BLaER1 (cell line): ENCODE measurements at regions not wholly inside any gene's neighbourhood (a gene's known extent, or its start where the extent isn't known, plus 50 kb on each side); places are given as distances from the start of the nearest gene placed in this dataset.

Source experiments
- H3K27ac ChIP-seq: shearing (Covaris generic); formaldehyde crosslinking; 2 replicates; pipeline ENCODE4 v1.8.1; 2022
- H3K27me3 ChIP-seq: shearing (Covaris generic); formaldehyde crosslinking; 2 replicates; pipeline ENCODE4 v1.8.1; 2022
- H3K36me3 ChIP-seq: shearing (Covaris generic); formaldehyde crosslinking; 2 replicates; pipeline ENCODE4 v1.8.1; 2022
- H3K4me1 ChIP-seq: shearing (Covaris generic); formaldehyde crosslinking; 2 replicates; pipeline ENCODE4 v1.8.1; 2022
- H3K4me2 ChIP-seq: shearing (Covaris generic); formaldehyde crosslinking; 2 replicates; pipeline ENCODE4 v1.8.1; 2022
- H3K4me3 ChIP-seq: shearing (Covaris generic); formaldehyde crosslinking; 2 replicates; pipeline ENCODE4 v1.8.1; 2022
- H3K9ac ChIP-seq: shearing (Covaris generic); formaldehyde crosslinking; 2 replicates; pipeline ENCODE4 v1.8.1; 2022
- H3K9me3 ChIP-seq: shearing (Covaris generic); formaldehyde crosslinking; 2 replicates; pipeline ENCODE4 v1.8.1; 2022
- H4K20me1 ChIP-seq: shearing (Covaris generic); formaldehyde crosslinking; 2 replicates; pipeline ENCODE4 v1.8.1; 2022
- Cebpa-rat ChIP-seq: shearing (Covaris generic); IDR thresholded peaks from 2 replicates; pipeline ENCODE4 v1.8.1; 2022

DNA sequence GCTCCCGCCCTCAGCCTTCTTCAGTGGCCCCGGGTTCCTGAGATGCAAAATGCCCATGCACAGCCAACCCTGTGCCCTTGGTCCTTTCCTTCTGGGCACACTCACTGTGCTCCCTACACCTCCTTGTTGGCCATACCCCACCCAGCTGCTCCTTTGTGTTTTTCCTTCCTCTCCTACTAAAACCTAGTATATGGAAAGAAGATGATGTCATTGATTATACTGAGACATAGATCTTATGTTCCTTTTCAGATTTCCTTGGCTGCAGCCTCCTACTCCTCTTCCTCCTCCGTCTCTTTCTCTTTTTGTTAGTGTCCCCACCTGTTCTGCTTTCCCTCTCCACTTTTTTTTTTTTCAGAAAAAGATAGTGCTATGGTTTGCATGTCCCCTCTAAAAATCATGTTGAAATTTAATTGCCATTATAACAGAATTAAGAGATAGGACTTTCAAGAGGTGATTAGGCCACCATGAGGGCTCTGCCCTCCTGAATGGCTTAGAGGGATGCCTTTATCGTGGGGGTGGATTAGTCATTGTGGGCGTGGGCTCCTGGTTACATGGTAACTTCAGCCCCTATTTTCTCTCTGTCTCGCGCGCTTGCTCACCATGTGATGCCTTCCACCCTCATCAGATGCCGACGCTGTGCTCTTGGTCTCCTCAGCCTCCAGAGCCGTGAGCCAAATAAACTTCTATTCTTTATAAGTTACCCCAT, 254.9 kb upstream of the GATB start:
- no peak for TF ChIP-seq Cebpa-rat
- Histone ChIP-seq H3K4me3 (no peak overlapping the region), H4K20me1 (no peaks in the 10 kb centered on the region), H3K4me1 (peaks cover 37% of the 10 kb centered on the region), H3K27me3 (no peaks in the 10 kb centered on the region), H3K36me3 (peaks cover 7% of the 10 kb centered on the region; the same call in 1 of the 2 replicates), H3K4me2 (no peak overlapping the region), H3K9me3 (peaks cover 25% of the 10 kb centered on the region), H3K27ac (no peak overlapping the region), H3K9ac (no peak overlapping the region)

DNA sequence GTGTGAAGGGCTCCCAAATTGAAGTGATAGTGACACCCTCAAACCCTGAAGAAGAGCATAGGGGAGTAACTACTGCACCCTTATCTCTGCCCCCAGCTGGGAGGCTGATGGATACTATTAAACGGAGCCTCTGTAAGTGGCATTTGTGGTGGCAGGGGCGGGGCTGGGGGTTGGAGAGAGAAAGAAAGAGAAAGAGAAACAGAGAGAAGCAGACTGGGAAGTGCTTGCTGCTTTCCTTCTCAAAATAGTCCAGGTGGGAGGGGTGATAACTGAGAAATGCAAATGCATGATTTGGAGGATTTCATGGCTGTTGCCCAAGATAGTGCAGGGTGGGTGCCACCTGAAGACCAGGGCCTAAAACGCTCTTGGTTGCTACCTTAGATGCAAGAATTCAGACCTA, 253.5 kb upstream of the GATB start:
- H3K4me2 ChIP-seq = peak overlapping the region; percentile 51

DNA sequence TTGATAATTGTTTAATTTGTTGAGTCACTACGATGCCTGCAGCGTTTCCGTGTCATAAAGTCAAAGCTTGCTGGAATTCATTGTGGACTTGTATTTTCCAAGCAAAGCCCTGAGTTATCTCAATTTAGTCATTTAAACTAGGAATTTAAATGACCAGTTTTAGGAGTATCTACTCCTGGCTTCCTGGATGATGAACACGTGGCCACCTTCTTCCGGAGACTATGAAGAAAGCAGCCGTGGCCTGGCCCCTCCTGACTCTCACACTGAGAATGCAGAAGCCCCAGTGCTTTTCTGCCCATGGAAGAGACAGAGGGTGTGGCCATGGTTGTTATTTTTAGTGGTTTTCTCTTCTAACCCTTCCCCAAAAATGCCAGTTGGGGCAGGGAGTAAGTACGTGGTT, 250.7 kb upstream of the GATB start:
- H3K27ac ChIP-seq = no peak overlapping the region
- peaks cover 25% of the 10 kb centered on the region for H3K9me3 ChIP-seq
- no peaks in the 10 kb centered on the region for H3K27me3 ChIP-seq
- H3K9ac ChIP-seq = no peak overlapping the region
- peak overlapping the region; percentile 67 for H3K4me2 ChIP-seq
- H3K4me1 ChIP-seq = peaks cover 60% of the 10 kb centered on the region
- peaks cover 7% of the 10 kb centered on the region; the same call in 1 of the 2 replicates for H3K36me3 ChIP-seq
- H4K20me1 ChIP-seq = no peaks in the 10 kb centered on the region
- TF ChIP-seq Cebpa-rat = no peak
- H3K4me3 ChIP-seq = no peak overlapping the region

More for the DNA sequence above, 253.5 kb upstream of the GATB start:
- Histone ChIP-seq H3K27ac (no peak overlapping the region), H3K27me3 (no peaks in the 10 kb centered on the region), H3K9me3 (peaks cover 25% of the 10 kb centered on the region), H4K20me1 (no peaks in the 10 kb centered on the region), H3K9ac (no peak overlapping the region), H3K4me3 (peak overlapping the region; percentile 21; the same call in 1 of the 2 replicates), H3K4me1 (peaks cover 47% of the 10 kb centered on the region), H3K36me3 (peaks cover 7% of the 10 kb centered on the region; the same call in 1 of the 2 replicates)
- no peak for TF ChIP-seq Cebpa-rat

DNA sequence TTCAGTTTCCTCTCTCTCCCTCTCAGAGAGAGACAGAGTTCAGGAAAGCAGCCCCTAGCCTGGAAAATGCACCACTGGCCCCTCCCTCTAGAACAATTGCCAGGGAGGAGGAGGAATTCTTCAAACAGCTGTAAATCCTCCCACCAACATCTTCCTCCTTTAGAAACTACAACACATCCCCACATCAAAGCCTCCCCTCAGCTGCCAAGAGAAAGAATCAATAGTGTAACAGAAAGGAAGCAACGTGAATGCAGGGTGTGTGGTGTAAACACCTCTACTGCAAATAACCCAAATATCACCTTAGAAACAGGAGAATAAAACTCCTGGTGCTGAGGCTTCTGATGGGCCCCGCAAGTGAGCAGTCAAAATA, 249.9 kb upstream of the GATB start:
- Histone ChIP-seq H3K4me2 (peak overlapping the region; percentile 67), H3K4me3 (no peak overlapping the region), H4K20me1 (no peaks in the 10 kb centered on the region), H3K4me1 (peaks cover 60% of the 10 kb centered on the region), H3K36me3 (peaks cover 7% of the 10 kb centered on the region; the same call in 1 of the 2 replicates), H3K27me3 (no peaks in the 10 kb centered on the region), H3K27ac (no peak overlapping the region), H3K9me3 (peaks cover 25% of the 10 kb centered on the region), H3K9ac (no peak overlapping the region)
- no peak for TF ChIP-seq Cebpa-rat

DNA sequence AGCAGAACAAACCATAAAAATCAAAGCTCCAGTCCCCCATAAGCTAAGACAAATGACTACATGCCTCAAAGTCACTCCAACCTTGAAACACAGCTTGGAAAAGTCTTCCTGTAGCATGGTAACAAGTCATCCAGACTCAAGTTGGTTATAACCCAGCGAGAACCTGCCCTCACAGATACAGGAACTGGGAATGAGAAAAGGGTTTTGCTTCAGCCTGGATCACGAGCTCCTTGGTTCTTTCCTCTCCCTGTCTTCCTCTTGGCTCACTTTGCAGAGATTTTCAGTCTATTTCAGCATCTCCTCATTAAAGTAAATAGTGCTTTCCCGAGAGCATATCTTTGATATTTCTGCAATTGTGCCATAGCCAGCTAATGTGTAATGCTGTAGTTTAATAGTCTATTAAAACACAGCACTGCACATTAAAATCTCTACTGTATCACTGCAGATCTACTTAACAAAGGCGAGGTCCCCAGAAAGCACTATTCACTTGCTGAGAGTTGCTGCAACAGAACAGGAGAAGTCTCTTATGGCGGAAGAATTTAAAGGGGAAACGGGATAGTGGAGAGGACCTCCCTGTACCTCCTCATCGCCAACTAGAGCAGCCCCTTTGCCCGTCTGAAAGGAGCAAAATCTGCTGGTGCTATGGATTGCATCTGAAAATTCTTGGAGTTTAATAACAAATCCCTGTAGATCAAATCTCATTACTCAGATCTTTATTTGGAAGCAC, 249.3 kb upstream of the GATB start:
- peaks cover 56% of the 10 kb centered on the region for H3K4me1 ChIP-seq
- H3K4me2 ChIP-seq = peak overlapping the region; percentile 67
- H3K27me3 ChIP-seq = no peaks in the 10 kb centered on the region
- peaks cover 7% of the 10 kb centered on the region; the same call in 1 of the 2 replicates for H3K36me3 ChIP-seq
- H3K9ac ChIP-seq = no peak overlapping the region
- TF ChIP-seq Cebpa-rat = no peak
- peaks cover 25% of the 10 kb centered on the region for H3K9me3 ChIP-seq
- H4K20me1 ChIP-seq = no peaks in the 10 kb centered on the region
- H3K27ac ChIP-seq = no peak overlapping the region
- no peak overlapping the region for H3K4me3 ChIP-seq

DNA sequence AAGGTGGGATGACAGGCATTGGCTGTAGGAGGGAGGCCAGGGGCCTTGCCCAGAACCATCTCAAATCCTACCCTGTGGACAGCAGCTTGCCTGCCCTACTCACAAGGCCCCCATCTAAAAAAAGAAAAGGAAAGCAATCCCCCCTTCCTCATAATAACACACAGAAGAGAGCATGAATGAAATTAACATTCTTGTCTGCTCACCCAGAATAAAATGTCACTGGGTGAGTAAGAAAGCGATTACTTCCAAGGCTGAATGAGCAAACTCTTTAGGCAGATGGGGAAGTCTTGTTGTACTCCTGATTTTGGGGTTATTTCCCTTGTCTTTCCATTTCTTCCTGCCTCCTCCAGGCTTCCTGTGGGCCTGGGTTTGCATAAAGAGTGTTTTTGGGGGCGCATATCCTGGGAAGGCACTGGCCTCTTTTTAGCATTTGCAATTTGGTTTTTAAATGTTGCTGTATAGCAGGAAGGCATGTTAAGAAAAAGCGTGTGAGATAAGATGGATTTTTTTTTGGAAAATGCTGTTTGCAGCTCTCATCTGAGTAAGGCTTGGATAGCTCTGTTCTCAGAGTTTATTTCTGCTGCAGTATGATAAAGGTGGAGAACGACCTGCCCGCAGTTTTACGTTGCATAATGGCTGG, 248.3 kb upstream of the GATB start:
- H3K27me3 ChIP-seq = no peaks in the 10 kb centered on the region
- H4K20me1 ChIP-seq = no peaks in the 10 kb centered on the region
- no peak overlapping the region for H3K4me3 ChIP-seq
- no peak overlapping the region for H3K27ac ChIP-seq
- H3K9ac ChIP-seq = no peak overlapping the region
- no peak for TF ChIP-seq Cebpa-rat
- H3K4me2 ChIP-seq = no peak overlapping the region
- H3K36me3 ChIP-seq = peaks cover 7% of the 10 kb centered on the region; the same call in 1 of the 2 replicates
- peaks cover 46% of the 10 kb centered on the region for H3K4me1 ChIP-seq
- H3K9me3 ChIP-seq = peaks cover 28% of the 10 kb centered on the region

DNA sequence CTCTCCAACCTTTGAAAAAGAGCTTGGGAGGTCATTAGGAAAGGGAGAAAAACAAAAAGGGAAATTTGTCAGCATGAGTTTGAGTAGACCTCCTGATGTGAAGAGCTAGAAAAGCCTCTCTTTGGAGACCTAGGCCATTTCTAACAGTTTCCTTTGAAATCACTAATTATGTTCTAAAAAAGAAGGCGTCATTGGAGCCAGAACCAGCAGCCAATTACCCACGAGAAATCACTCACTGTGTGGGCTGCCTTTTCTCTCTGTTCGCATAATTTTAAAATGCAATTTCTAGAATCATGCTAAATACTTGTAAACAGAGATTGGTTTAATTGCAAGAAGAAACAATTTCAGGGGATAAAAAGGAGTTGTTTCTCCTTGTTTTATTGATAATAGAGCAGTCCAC, 246.3 kb upstream of the GATB start:
- peaks cover 40% of the 10 kb centered on the region for H3K4me1 ChIP-seq
- no peak overlapping the region for H3K4me2 ChIP-seq
- H3K9ac ChIP-seq = no peak overlapping the region
- TF ChIP-seq Cebpa-rat = no peak
- peaks cover 8% of the 10 kb centered on the region for H3K9me3 ChIP-seq
- no peaks in the 10 kb centered on the region for H3K36me3 ChIP-seq
- no peaks in the 10 kb centered on the region for H3K27me3 ChIP-seq
- H3K27ac ChIP-seq = no peak overlapping the region
- H4K20me1 ChIP-seq = no peaks in the 10 kb centered on the region
- no peak overlapping the region for H3K4me3 ChIP-seq

DNA sequence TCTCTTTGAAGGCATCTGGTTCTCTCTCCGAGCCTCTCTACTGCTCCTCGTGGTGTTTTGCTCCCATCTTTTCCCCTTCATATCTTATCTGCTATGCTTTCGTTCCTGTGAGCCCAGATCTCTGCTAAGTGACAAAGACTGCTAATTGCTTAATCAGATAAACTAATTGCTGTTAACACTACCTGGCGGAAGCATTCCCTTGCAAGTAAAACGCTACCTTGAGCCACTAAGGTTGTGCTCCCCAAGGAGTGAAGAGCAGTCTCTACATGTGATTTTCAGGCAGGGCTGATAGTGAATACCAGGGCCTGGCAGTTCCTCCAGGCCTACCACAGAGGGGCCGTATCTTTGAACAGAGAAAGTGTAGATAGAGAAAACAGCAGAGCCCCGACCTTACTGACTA, 244.0 kb upstream of the GATB start:
- TF ChIP-seq Cebpa-rat = no peak
- no peak overlapping the region for H3K4me2 ChIP-seq
- H3K36me3 ChIP-seq = no peaks in the 10 kb centered on the region
- H3K9ac ChIP-seq = no peak overlapping the region
- peaks cover 19% of the 10 kb centered on the region for H3K4me1 ChIP-seq
- H3K27me3 ChIP-seq = no peaks in the 10 kb centered on the region
- H3K4me3 ChIP-seq = no peak overlapping the region
- H3K9me3 ChIP-seq = peaks cover 4% of the 10 kb centered on the region
- no peak overlapping the region for H3K27ac ChIP-seq
- H4K20me1 ChIP-seq = no peaks in the 10 kb centered on the region

DNA sequence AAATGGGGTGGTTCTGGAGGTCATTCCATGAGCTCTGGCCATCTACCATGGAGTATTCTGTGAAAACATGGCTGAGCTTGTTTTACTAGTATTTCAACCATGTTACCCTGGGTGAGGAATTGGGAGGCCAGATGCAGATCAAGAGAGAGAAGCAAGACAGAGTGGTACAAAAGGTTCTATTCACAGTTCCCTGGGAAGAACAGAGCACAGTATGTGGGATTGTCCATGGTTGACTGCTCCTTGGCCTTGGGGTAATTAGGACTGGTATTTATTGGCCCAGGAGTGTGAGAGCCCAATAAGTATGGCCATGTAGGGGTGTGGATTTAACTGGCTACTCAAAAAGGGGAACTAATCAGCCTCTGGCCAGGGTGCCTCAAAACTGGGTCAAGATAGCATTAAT, 239.7 kb upstream of the GATB start:
- H3K27me3 ChIP-seq = no peaks in the 10 kb centered on the region
- H4K20me1 ChIP-seq = no peaks in the 10 kb centered on the region
- no peak for TF ChIP-seq Cebpa-rat

DNA sequence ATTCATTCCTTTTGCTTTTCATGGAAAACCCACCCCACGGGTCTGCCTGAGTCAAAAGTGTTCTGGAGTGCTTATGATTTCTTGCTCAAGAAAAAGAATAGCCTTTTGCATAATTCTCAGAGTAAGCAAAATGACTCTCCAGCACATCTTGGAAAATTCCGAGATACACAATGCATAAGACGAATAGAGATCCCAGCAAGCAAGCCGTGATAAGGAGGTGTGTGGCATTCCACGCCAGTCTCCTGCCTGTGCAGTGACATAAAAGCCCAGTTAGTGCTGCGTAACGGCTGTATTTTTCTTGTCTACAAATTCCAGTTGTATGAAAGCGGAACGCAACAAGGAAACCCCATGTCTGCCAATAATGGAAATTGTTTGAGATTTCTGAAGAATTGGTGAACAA, 237.9 kb upstream of the GATB start:
- H3K27ac ChIP-seq = no peak overlapping the region
- TF ChIP-seq Cebpa-rat = no peak
- H4K20me1 ChIP-seq = no peaks in the 10 kb centered on the region
- H3K9ac ChIP-seq = no peak overlapping the region
- no peaks in the 10 kb centered on the region for H3K36me3 ChIP-seq
- H3K4me2 ChIP-seq = no peak overlapping the region
- H3K9me3 ChIP-seq = peaks cover 15% of the 10 kb centered on the region
- no peak overlapping the region for H3K4me3 ChIP-seq
- H3K4me1 ChIP-seq = peaks cover 7% of the 10 kb centered on the region
- H3K27me3 ChIP-seq = no peaks in the 10 kb centered on the region

More for the DNA sequence above, 239.7 kb upstream of the GATB start:
- Histone ChIP-seq H3K4me2 (no peak overlapping the region), H3K4me1 (no peaks in the 10 kb centered on the region), H3K4me3 (no peak overlapping the region), H3K9me3 (peaks cover 4% of the 10 kb centered on the region; the same call in 1 of the 2 replicates), H3K27ac (no peak overlapping the region), H3K36me3 (no peaks in the 10 kb centered on the region), H3K9ac (no peak overlapping the region)
